Liver (tissue), 3 donors: ENCODE measurements at regions not wholly inside any gene's neighbourhood (a gene's known extent, or its start where the extent isn't known, plus 50 kb on each side); places are given as distances from the start of the nearest gene placed in this dataset.

Source experiments
- CTCF ChIP-seq: fragments of 150-350 bp; IDR thresholded peaks from 2 replicates; pipeline ENCODE4 v1.5.1; 2017; ENCODE audit warnings: improper control_type of control experiment, low read depth, low read length; ENCODE audit not compliant: missing input control
- GABPA ChIP-seq, 2 donors: IDR thresholded peaks in 1 of 2; conservative IDR thresholded peaks in 1 of 2; 2 replicates each; pipeline ENCODE4 v1.6.1; 2016; ENCODE audit warnings: antibody characterized with exemption in 2 of 2, mild to moderate bottlenecking in 1 of 2, moderate library complexity in 1 of 2
- MAX ChIP-seq: IDR thresholded peaks from 2 replicates; pipeline ENCODE4 v1.6.1; 2016; ENCODE audit warnings: antibody characterized with exemption
- donor health status: healthy.
- donor health status: healthy.

- TF ChIP-seq CTCF, result no peak
- TF ChIP-seq GABPA (IDR thresholded peaks at IDR 0.05 in 1 of 2, conservative IDR thresholded peaks at IDR 0.05 in 1 of 2), result no peak
- no peak for TF ChIP-seq MAX
Measured at GRCh38 chr9:99345942-99346341, 123.9 kb downstream of the SEC61B start.
